GM18502 (cell line): ENCODE measurements at regions not wholly inside any gene's neighbourhood (a gene's known extent, or its start where the extent isn't known, plus 50 kb on each side); places are given as distances from the start of the nearest gene placed in this dataset.
"Not testable (repeated sequence)": the region's sequence is repeated elsewhere in the genome, so short reads cannot be mapped to it uniquely, and the experiment has no call there.

ENCODE experiments used
- ATAC-seq: cut with Tn5 transposase; IDR thresholded peaks from one replicate; pipeline ENCODE4 v1.9.1; 2021; ENCODE audit warnings: mild to moderate bottlenecking; ENCODE audit not compliant: unreplicated experiment, poor library complexity

GRCh38 chr9:32882705-32883104 lies 99.4 kb downstream of the TMEM215 start:
- no peak for ATAC-seq

DNA sequence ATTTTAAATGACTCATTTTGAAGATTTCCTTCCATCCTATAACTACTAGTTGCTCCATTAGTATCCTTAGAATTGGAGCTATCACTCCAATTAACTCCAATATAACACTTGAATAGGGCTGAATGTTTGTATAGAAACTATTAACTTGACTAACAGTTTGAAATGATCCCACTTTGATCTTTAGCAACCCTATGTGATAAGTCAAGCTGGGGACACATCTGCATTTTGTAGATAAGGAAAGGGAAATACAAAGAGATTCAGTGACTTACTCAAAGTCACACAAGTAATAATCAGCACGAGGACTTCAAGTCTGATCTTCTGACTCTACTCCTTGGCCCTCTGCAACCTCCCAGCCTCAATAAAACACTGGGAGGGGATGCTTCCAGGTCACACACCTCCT lies 101.1 kb downstream of the TMEM215 start:
- no peak for ATAC-seq

DNA sequence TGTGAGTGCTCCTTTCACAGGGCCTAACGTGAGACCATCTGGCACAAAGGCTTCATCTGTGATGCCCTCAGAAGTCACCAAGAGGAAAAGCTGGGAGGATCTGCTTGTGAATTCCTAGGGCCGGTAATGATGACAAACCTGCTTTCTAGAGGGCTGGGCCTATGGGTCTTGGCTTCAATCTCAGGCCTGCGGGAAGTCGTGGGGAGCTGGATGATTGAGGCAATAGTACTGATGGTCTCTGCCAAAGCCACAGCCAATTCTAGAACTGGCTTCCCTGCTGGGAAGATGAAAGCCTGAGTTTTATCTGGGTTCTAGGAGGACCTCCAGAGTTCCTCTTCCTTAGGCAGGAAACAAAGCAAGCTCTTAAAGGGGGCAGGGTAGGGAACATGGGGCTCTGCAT lies 102.7 kb downstream of the TMEM215 start:
- ATAC-seq, result no peak

- ATAC-seq, result not testable (repeated sequence)
Observed at GRCh38 chr9:32894485-32894884, 106.9 kb downstream of the APTX start.

DNA sequence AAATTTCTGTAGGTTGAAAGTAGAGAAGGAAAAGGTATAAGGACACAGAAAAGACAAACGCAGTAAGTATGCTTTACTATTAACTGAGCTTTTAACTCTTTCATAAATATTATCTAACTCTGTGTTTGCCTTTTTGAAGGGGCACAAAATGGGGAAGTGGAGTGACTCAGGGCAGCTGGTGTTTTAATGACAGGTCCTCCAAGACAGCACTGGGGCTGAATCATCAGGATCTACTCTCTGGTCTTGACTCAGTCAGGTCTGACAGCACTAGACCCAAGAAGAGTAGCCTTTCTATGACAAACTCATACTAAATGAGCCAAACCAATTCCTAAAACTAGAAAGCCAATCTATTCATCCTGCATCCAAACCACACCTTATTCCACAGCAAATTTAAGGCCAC lies 102.2 kb downstream of the APTX start:
- ATAC-seq, result no peak

GRCh38 chr9:32899761-32900160 lies 101.7 kb downstream of the APTX start:
- ATAC-seq, result no peak

- ATAC-seq, result peak; percentile 96
Observed at GRCh38 chr9:32906213-32906612, 95.2 kb downstream of the APTX start.

DNA sequence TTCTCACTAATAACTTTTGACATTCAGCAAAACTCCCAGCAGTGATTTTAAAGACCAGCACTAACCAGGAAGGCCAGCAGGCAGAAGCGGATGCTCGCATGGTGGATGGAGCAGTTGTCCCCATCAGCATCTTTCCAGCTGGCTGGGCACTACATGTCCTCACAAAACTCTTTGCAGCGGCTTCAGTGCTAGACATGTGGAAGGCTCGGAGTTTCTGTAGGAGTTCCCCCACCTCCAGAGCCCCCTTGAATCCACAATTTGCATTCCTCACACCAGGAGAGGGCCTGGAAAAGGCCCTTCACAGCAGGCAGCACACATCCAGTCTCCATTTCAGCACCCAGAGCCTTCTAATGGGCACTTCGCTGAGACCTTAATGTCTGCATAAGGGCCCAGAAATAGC lies 85.6 kb downstream of the APTX start:
- ATAC-seq, result no peak

DNA sequence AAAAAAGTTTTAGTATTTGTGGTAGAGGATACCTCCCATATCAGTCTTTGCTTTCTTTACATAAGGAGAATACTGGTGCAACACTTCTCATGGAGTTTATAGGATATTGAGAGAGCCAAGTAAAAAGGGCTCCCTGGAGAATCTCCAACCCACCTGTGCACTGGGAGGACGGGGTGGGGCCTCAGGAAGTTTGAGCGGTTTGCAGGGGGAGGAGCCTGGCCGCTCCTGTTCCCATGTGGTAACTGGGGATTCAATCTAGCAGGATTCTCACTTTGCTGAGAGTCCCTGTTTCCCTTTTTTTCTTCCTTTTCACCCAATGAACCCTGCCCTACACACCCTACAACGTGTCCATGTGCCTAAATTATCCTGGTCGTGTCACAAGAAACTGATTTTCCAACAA lies 82.8 kb downstream of the APTX start:
- ATAC-seq, result no peak
